GM23338 (cell line): ENCODE measurements at regions not wholly inside any gene's neighbourhood (a gene's known extent, or its start where the extent isn't known, plus 50 kb on each side); places are given as distances from the start of the nearest gene placed in this dataset.

Experiments used
- CTCF ChIP-seq, 2 experiments: fragments of 200-600 bp in 1 of 2; sonication (generic) in 1 of 2; conservative IDR thresholded peaks; 2 replicates each; pipeline versions ENCODE4 v1.5.1 to v1.6.1; 2016 to 2017; ENCODE audit warnings: antibody characterized with exemption in 2 of 2, low read depth in 2 of 2, mild to moderate bottlenecking in 2 of 2, moderate library complexity in 1 of 2
- EZH2 ChIP-seq: fragments of 200-600 bp; sonication (generic); IDR thresholded peaks from one replicate; pipeline ENCODE4 v1.8.0; 2017; ENCODE audit warnings: antibody characterized with exemption, mild to moderate bottlenecking, low read depth; ENCODE audit not compliant: unreplicated experiment

- TF ChIP-seq CTCF (conservative IDR thresholded peaks at IDR 0.05; ENCODE audit: low read depth in 2 of 2): no peak
- no peak for TF ChIP-seq EZH2
Measured at GRCh38 chr20:63061051-63061770, 54.4 kb upstream of the BHLHE23 start.
